NCI-H345 (cell line): ENCODE measurements at regions not wholly inside any gene's neighbourhood (a gene's known extent, or its start where the extent isn't known, plus 50 kb on each side); places are given as distances from the start of the nearest gene placed in this dataset.

Experiments used
- DNase-seq: peaks from one replicate; lab custom pipeline; 2025; lab: John Stamatoyannopoulos, UW

DNA sequence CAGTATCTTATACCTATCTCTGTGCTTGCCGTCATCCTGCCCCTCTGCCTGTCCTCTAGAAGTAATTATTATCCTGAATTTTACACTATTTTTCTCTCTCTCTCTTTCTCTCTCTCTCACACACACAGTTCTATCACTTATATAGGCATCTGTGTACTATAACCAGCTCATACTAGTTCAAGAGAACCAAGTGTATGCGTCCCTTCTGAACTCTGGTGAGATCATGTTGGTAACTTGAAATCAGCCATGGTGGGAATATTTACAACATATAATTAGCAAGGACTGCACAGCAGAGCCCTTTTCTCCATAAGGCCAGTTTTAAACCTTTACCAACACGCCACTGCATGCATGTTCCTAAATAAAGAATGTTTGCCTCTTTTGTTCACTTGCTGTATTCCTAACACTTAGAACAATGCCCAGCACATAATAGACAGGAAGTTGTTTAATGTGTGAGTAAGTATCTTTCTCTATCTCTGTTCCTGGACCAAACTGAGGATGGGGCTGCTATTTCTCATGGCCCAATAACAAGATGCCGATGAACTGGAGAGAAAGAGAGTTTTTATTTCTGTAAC is 51.1 kb upstream of the IL21 start:
- peak; percentile 6 for DNase-seq

DNA sequence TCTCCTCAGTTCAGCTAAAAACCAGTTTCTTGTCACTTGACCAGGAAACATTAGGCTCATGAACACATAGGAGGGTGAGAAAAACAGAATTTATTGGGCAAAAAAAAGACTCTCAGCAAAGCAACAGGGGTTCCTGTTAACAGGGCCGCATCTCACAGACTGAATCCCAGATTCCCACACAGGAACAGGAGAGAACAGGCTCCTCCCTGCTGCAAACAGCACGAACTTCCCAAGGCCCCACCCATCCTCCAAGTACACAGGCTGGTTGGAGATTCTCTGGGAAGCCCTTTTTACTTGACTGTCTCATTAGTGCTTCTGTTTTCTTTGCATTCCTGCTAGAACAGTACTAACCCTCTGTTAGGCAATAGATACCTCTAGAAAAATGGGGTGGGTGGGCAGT is 52.4 kb upstream of the IL21 start:
- DNase-seq, result no peak

DNA sequence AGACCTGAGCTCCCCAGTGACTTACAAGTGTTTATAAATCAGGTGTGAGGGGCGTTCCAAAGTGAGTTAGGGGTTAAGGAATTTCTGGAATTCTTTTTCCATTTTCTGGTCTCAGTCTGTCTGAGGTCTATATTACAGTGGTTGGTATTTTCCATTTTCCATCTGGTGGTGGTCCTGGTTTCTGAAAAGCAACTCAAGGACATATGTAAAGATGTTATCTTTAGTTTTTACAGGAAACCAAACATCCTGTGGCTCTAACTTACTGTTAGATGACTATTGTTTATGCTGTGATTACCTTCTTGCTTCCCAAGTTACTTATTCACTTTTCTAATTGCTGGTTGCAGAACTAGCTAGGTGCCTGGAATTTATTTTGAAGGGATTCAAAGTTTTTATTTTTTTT is 53.5 kb upstream of the IL21 start:
- no peak for DNase-seq

DNA sequence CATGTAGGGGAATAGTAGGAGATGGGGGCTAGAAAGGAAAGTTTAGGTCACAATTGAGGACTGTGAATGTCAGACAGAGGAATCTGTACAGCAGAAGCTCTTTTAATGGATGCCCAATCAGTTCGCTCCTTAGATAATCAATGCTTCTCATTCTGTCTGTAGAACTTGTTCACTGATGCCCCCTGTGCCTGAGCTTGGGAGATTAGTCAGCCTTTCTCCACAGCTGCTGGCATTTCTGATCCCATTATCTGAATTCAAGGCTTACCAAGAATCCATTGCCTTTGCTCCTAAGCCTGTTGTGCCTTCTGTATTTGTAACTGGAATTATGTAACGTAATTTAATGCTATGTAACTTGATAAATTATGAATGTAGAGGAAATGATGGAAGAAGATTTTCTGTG is 53.2 kb upstream of the BBS12 start:
- no peak for DNase-seq

DNA sequence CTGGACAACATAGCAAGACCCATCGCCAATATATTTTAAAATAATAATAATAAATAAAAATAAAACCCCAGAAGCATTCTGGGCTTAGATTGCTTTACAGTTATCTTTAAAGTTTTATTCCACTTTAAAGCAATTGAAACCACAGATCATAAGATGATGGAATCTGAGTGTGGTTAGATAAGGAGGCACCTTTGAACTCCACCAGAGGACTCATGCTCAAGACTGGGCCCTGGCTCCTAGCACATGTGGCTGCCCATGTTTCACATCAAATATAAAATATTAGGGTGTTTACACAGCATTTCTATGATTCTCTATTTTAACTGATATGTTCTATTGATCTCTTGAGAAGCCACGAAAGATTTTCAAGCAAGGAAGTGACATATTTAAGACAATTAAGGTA is 52.6 kb upstream of the BBS12 start:
- no peak for DNase-seq

DNA sequence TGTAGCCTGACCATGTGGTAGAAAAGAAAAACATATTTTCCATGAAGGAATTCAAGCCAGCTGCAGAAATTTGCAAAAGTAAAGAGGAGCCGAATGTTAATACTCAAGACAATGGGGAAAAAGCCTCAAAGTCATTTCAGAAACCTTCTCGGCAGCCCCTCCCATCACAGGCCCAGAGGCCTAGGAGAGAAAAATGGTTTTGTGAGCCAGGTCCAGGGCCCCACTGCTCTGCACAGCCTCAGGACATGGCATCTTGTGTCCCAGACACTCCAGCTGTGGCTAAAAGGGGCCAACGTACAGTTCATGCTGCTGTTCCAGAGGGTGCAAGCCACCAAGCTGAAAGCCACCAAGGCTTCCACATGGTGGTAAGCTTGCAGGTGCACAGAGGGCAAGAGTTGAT is 50.9 kb upstream of the BBS12 start:
- no peak for DNase-seq
